HepG2 (cell line): ENCODE measurements at regions not wholly inside any gene's neighbourhood (a gene's known extent, or its start where the extent isn't known, plus 50 kb on each side); places are given as distances from the start of the nearest gene placed in this dataset.
A peak's percentile ranks its signal among the peaks of the same experiment; 100 is the strongest.

Experiments used
- ATAC-seq: fragments of 200-7000 bp; cut with Tn5 transposase; 3 replicates; pipeline ENCODE4 v1.9.1; 2020; ENCODE audit warnings: mild to moderate bottlenecking, moderate library complexity
- BruUV-seq: library from RNA; stranded (reverse); fragments of 400-500 nt; replicated peaks from 2 replicates; lab custom pipeline; 2021; lab: Mats Ljungman, UMichigan
- CTCF ChIA-PET: fragments of 300-600 bp; formaldehyde crosslinking; extraction: SDS; loops from one replicate; lab custom pipeline; 2021; ENCODE audit warnings: low total read pairs, inconsistent platforms, low intra/inter-chr PET ratio; lab: Yijun Ruan, JAX
- POLR2A ChIA-PET: fragments of 350-600 bp; sonication (Branson Sonifier 250); formaldehyde crosslinking; loops from one replicate; lab custom pipeline; 2020; ENCODE audit warnings: antibody characterized with exemption, inconsistent platforms; lab: Yijun Ruan, JAX
- DNase-seq: peaks from one replicate; pipeline ENCODE4 v3.0.0-alpha.2; 2015; ENCODE audit warnings: low spot score
- FAIRE-seq: peaks from 3 replicates; lab custom pipeline; 2011; peaks lifted over from hg19 to GRCh38; lab: Jason Lieb, UNC
- H2AFZ ChIP-seq: one replicate; pipeline ENCODE4 v1.6.1; 2011; ENCODE audit warnings: low read length, inconsistent platforms
- H3K27ac ChIP-seq: fragments of 300-600 bp; 3 replicates; pipeline ENCODE4 v1.8.0; 2011; ENCODE audit warnings: mixed run types, mild to moderate bottlenecking, mixed read lengths, low read length, inconsistent platforms; ENCODE audit not compliant: insufficient read depth; ENCODE audit errors: extremely low read length
- H3K27me3 ChIP-seq, 2 experiments: fragments of 200-600 bp in 1 of 2; 2 replicates in 1 of 2; 3 replicates in 1 of 2; pipeline versions ENCODE4 v1.6.0 to v1.8.0; 2011; ENCODE audit warnings: low read length in 2 of 2, mild to moderate bottlenecking in 2 of 2, moderate library complexity in 2 of 2, inconsistent platforms in 1 of 2; ENCODE audit not compliant: insufficient read depth in 2 of 2, control insufficient read depth in 1 of 2
- H3K36me3 ChIP-seq, 2 experiments: fragments of 200-600 bp in 1 of 2; replicated peaks in 1 of 2; 2 replicates in 1 of 2; 3 replicates in 1 of 2; pipeline versions ENCODE4 v1.5.1 to v1.8.0; 2011; ENCODE audit warnings: low read length in 2 of 2, inconsistent platforms in 1 of 2; ENCODE audit not compliant: insufficient read depth in 2 of 2, control insufficient read depth in 1 of 2
- H3K4me1 ChIP-seq: 2 replicates; pipeline ENCODE4 v1.5.1; 2012; ENCODE audit warnings: low read length, inconsistent platforms; ENCODE audit not compliant: insufficient read depth
- H3K4me2 ChIP-seq: 2 replicates; pipeline ENCODE4 v1.6.0; 2011; ENCODE audit warnings: low read depth, low read length, inconsistent platforms
- H3K4me3 ChIP-seq, 3 experiments: fragments of 200-600 bp in 1 of 3; sonication (generic), shearing (Covaris generic) in 1 of 3; replicated peaks in 1 of 3; 2 replicates each; pipeline ENCODE4 v1.5.1; 2011 to 2016; ENCODE audit warnings: low read length in 3 of 3, inconsistent platforms in 2 of 3, low read depth in 2 of 3, mild to moderate bottlenecking in 2 of 3, control low read depth in 1 of 3, mixed read lengths in 1 of 3; ENCODE audit not compliant: insufficient read depth in 1 of 3
- H3K79me2 ChIP-seq: one replicate; pipeline ENCODE4 v1.6.1; 2011; ENCODE audit warnings: low read length, inconsistent platforms; ENCODE audit not compliant: insufficient read depth
- H3K9ac ChIP-seq: 2 replicates; pipeline ENCODE4 v1.6.0; 2011; ENCODE audit warnings: mild to moderate bottlenecking, low read depth, low read length, inconsistent platforms; ENCODE audit not compliant: insufficient read depth
- H3K9me3 ChIP-seq: 2 replicates; pipeline ENCODE4 v1.5.1; 2012; ENCODE audit warnings: mild to moderate bottlenecking, low read length
- H4K20me1 ChIP-seq: 2 replicates; pipeline ENCODE4 v1.6.0; 2011; ENCODE audit warnings: inconsistent platforms, mild to moderate bottlenecking, low read length, moderate library complexity; ENCODE audit not compliant: insufficient read depth
- FOSL2 ChIP-seq: sonication (generic); formaldehyde crosslinking; IDR thresholded peaks from 2 replicates; pipeline ENCODE4 v1.4.0; 2020; ENCODE audit warnings: missing genetic modification reagents
- JUN ChIP-seq: sonication (generic); formaldehyde crosslinking; IDR thresholded peaks from 2 replicates; pipeline ENCODE4 v1.4.0; 2020; ENCODE audit warnings: mild to moderate bottlenecking, missing genetic modification reagents
- JUNB ChIP-seq: sonication (generic); formaldehyde crosslinking; IDR thresholded peaks from 2 replicates; pipeline ENCODE4 v1.8.0; 2022; ENCODE audit warnings: missing genetic modification reagents, mild to moderate bottlenecking, borderline replicate concordance
- LCORL ChIP-seq, 2 experiments: fragments of 450-650 bp in 1 of 2; sonication (generic) in 1 of 2; formaldehyde crosslinking in 1 of 2; IDR thresholded peaks; 2 replicates each; pipeline versions ENCODE4 v1.5.0 to v1.6.1; 2017 to 2020; ENCODE audit warnings: antibody characterized with exemption in 1 of 2, missing genetic modification reagents in 1 of 2
- MATR3 ChIP-seq: sonication (generic); formaldehyde crosslinking; IDR thresholded peaks from 2 replicates; pipeline ENCODE4 v1.4.0; 2020; ENCODE audit warnings: missing genetic modification reagents
- MXD4 ChIP-seq: IDR thresholded peaks from 2 replicates; pipeline ENCODE4 v1.6.1; 2016; ENCODE audit warnings: mild to moderate bottlenecking, missing biosample characterization, missing genetic modification reagents
- SALL2 ChIP-seq: sonication (generic); formaldehyde crosslinking; IDR thresholded peaks from 2 replicates; pipeline ENCODE4 v1.8.1; 2023; ENCODE audit warnings: mild to moderate bottlenecking, missing genetic modification reagents, inconsistent platforms
- ZNF33B ChIP-seq: sonication (generic); formaldehyde crosslinking; IDR thresholded peaks from 2 replicates; pipeline ENCODE4 v1.5.1; 2020; ENCODE audit warnings: mild to moderate bottlenecking, missing genetic modification reagents
- WGBS: methylation state at CpG from one replicate; pipeline ENCODE4 v1.1.6; 2017; ENCODE audit warnings: low lambda C conversion rate; 5-methylcytosine and 5-hydroxymethylcytosine counted together
- in situ Hi-C: cut with HindIII; loops from 2 replicates; pipeline ENCODE4 v1.10.0; 2017; ENCODE audit warnings: low pct_unique_long_range_greater_than_20kb; ENCODE audit not compliant: extremely low pct_ligation_motif_present
- intact Hi-C: fragments of 100-400 bp; cut with micrococcal nuclease; formaldehyde crosslinking; loops from one replicate; pipeline ENCODE4 v1.10.0; 2022; ENCODE audit not compliant: unreplicated experiment

GRCh38 chr1:232290570-232290969 lies 339.4 kb downstream of the SIPA1L2 start:
- no peaks in the 10 kb centered on the region for H3K36me3 ChIP-seq
- FAIRE-seq = no peak
- H3K27me3 ChIP-seq = no peaks in the 10 kb centered on the region
- no peaks in the 10 kb centered on the region for H3K79me2 ChIP-seq
- H4K20me1 ChIP-seq = no peaks in the 10 kb centered on the region
- ChIA-PET POLR2A (no interaction called here), CTCF (no interaction called here)
- no peak for ATAC-seq
- no peak for DNase-seq
- no peak overlapping the region for H3K27ac ChIP-seq
- TF ChIP-seq JUN (CRISPR knock-in tag) (no peak), MATR3 (CRISPR knock-in tag) (no peak), MXD4 (no peak), JUNB (CRISPR knock-in tag) (no peak), ZNF33B (CRISPR knock-in tag) (no peak), SALL2 (no peak)
- BruUV-seq = no TSS peak
- no peak overlapping the region for H3K9ac ChIP-seq
- intact Hi-C loops (no loop called here), in situ Hi-C loops (no loop called here)
- H3K9me3 ChIP-seq = no peaks in the 10 kb centered on the region
- H2AFZ ChIP-seq = no peak overlapping the region
- no peak overlapping the region for H3K4me2 ChIP-seq
- no peaks in the 10 kb centered on the region for H3K4me1 ChIP-seq
- H3K4me3 ChIP-seq = no peak overlapping the region

DNA sequence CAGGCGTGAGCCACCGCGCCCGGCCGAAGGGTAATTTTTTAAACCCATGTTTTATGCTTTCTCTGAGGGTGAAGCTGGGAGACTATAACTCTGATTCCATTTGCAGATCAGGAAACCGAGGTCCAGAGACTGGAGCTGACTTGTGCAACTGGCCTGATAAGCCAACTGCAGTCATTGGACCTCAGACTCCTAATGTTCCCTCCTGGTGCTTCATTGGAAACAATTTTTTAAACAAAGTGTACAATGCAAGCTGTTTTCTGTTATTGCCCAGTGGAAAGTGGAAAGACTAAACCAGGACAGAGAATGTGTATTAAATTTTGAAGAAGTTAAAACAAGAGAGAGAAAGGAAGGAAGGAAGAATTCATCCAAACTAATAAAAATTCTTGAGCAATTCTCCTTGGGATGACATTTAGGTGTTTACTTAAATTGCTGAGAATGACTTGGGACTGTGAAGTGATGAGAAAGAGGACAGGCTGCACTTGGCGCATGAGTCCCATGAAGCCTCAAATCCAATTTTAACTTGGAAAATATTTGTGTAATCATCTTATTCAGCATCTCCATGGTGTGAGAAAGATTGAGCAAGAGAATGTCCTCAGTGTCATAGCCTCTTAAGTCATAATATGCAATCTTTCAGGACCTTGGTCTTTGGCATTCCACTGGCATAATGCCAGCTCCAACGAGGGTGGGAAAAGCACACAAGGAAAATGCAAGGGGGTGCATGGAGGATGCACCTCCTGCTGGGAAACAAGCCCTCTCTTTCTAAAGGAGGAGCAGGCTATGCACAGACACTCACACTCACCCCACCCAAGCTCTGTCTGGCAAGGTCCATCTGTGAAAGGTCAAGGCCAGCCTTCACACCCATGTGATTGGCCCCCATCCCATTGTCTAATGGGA lies 342.0 kb downstream of the SIPA1L2 start:
- in situ Hi-C loops = no loop called here
- Histone ChIP-seq H3K4me3 (no peak overlapping the region), H3K4me1 (no peaks in the 10 kb centered on the region), H3K27me3 (no peaks in the 10 kb centered on the region), H3K9me3 (no peaks in the 10 kb centered on the region), H3K9ac (no peak overlapping the region), H2AFZ (no peak overlapping the region), H3K79me2 (no peaks in the 10 kb centered on the region), H4K20me1 (no peaks in the 10 kb centered on the region), H3K4me2 (no peak overlapping the region), H3K36me3 (no peaks in the 10 kb centered on the region), H3K27ac (no peak overlapping the region)
- BruUV-seq = no TSS peak
- ChIA-PET POLR2A (no interaction called here), CTCF (no interaction called here)
- DNase-seq (no peak), FAIRE-seq (no peak), ATAC-seq (no peak)
- WGBS = 0% methylated on average over 3 of the region's 8 CpGs
- TF ChIP-seq LCORL (IDR thresholded peaks at IDR 0.05) = 0 out of 2 replicates have a peak, but pooled peaks have one; percentile 39
- no peak for TF ChIP-seq LCORL (CRISPR knock-in tag; IDR thresholded peaks at IDR 0.05)
- TF ChIP-seq FOSL2 (CRISPR knock-in tag) = no peak
- intact Hi-C loops = no loop called here
